Endothelial cell (in vitro differentiated cells): ENCODE measurements at regions not wholly inside any gene's neighbourhood (a gene's known extent, or its start where the extent isn't known, plus 50 kb on each side); places are given as distances from the start of the nearest gene placed in this dataset.

ENCODE experiments used
- DNase-seq: peaks from one replicate; pipeline ENCODE4 v3.0.0; 2021; ENCODE audit warnings: low spot score
- H3K27ac Mint-ChIP-seq: one replicate; pipeline ENCODE4 v1.8.0; 2021; ENCODE audit warnings: mixed read lengths, inconsistent platforms; ENCODE audit not compliant: unreplicated experiment
- H3K27me3 Mint-ChIP-seq: one replicate; pipeline ENCODE4 v1.8.0; 2021; ENCODE audit warnings: mild to moderate bottlenecking, moderate library complexity, mixed read lengths, inconsistent platforms; ENCODE audit not compliant: unreplicated experiment
- H3K36me3 Mint-ChIP-seq: one replicate; pipeline ENCODE4 v1.8.0; 2021; ENCODE audit warnings: mild to moderate bottlenecking, low read depth, mixed read lengths, inconsistent platforms; ENCODE audit not compliant: unreplicated experiment
- H3K4me1 Mint-ChIP-seq: one replicate; pipeline ENCODE4 v1.8.0; 2021; ENCODE audit warnings: mild to moderate bottlenecking, mixed read lengths, inconsistent platforms; ENCODE audit not compliant: unreplicated experiment
- H3K4me3 Mint-ChIP-seq: one replicate; pipeline ENCODE4 v1.8.0; 2021; ENCODE audit warnings: mild to moderate bottlenecking, mixed read lengths, inconsistent platforms; ENCODE audit not compliant: unreplicated experiment
- H3K9me3 Mint-ChIP-seq: one replicate; pipeline ENCODE4 v1.8.0; 2021; ENCODE audit warnings: mixed read lengths, inconsistent platforms; ENCODE audit not compliant: unreplicated experiment
- CTCF ChIP-seq: fragments of 200-600 bp; sonication (generic); IDR thresholded peaks from one replicate; pipeline ENCODE4 v1.5.0; 2021; ENCODE audit warnings: antibody characterized with exemption; ENCODE audit not compliant: unreplicated experiment

GRCh38 chr20:51148941-51149340, 126.0 kb upstream of the KCNG1 start:
- no peaks in the 10 kb centered on the region for H3K36me3 Mint-ChIP-seq
- no peaks in the 10 kb centered on the region for H3K4me1 Mint-ChIP-seq
- H3K27ac Mint-ChIP-seq, result no peak overlapping the region
- no peak for TF ChIP-seq CTCF
- H3K4me3 Mint-ChIP-seq, result no peak overlapping the region
- H3K9me3 Mint-ChIP-seq, result no peaks in the 10 kb centered on the region
- H3K27me3 Mint-ChIP-seq, result no peaks in the 10 kb centered on the region
- DNase-seq, result no peak

GRCh38 chr20:51144476-51144875, 121.6 kb upstream of the KCNG1 start:
- DNase-seq, result no peak
- Mint-ChIP-seq H3K9me3 (no peaks in the 10 kb centered on the region), H3K4me3 (no peak overlapping the region), H3K36me3 (no peaks in the 10 kb centered on the region), H3K4me1 (no peaks in the 10 kb centered on the region), H3K27me3 (no peaks in the 10 kb centered on the region), H3K27ac (no peak overlapping the region)
- TF ChIP-seq CTCF, result no peak

- no peak overlapping the region for H3K4me3 Mint-ChIP-seq
- no peaks in the 10 kb centered on the region for H3K36me3 Mint-ChIP-seq
- no peaks in the 10 kb centered on the region for H3K27me3 Mint-ChIP-seq
- DNase-seq, result no peak
- no peaks in the 10 kb centered on the region for H3K4me1 Mint-ChIP-seq
- no peaks in the 10 kb centered on the region for H3K9me3 Mint-ChIP-seq
- no peak overlapping the region for H3K27ac Mint-ChIP-seq
- TF ChIP-seq CTCF, result no peak
Observed at GRCh38 chr20:51143652-51144051, 120.7 kb upstream of the KCNG1 start.

- TF ChIP-seq CTCF, result no peak
- Mint-ChIP-seq H3K27ac (no peak overlapping the region), H3K36me3 (no peaks in the 10 kb centered on the region), H3K4me1 (peaks cover 5% of the 10 kb centered on the region), H3K9me3 (no peaks in the 10 kb centered on the region), H3K4me3 (no peak overlapping the region), H3K27me3 (no peaks in the 10 kb centered on the region)
- no peak for DNase-seq
Observed at GRCh38 chr20:51142448-51142847, 119.5 kb upstream of the KCNG1 start.

- no peak overlapping the region for H3K27ac Mint-ChIP-seq
- no peak for DNase-seq
- no peaks in the 10 kb centered on the region for H3K27me3 Mint-ChIP-seq
- no peaks in the 10 kb centered on the region for H3K9me3 Mint-ChIP-seq
- no peaks in the 10 kb centered on the region for H3K36me3 Mint-ChIP-seq
- H3K4me1 Mint-ChIP-seq, result peaks cover 15% of the 10 kb centered on the region
- no peak for TF ChIP-seq CTCF
- H3K4me3 Mint-ChIP-seq, result no peak overlapping the region
Observed at GRCh38 chr20:51140671-51141070, 117.8 kb upstream of the KCNG1 start.
